ENCODE measurements at regions not wholly inside any gene's neighbourhood (a gene's known extent, or its start where the extent isn't known, plus 50 kb on each side); places are given as distances from the start of the nearest gene placed in this dataset.

- Histone ChIP-seq H3K36me3 (no peaks in the 10 kb centered on the region), H3K4me1 (no peaks in the 10 kb centered on the region), H3K9me3 (no peaks in the 10 kb centered on the region), H3K27ac (no peak overlapping the region), H3K27me3 (peaks cover 0 to 22% (median 6%) of the 10 kb centered on the region in 9 donors), H3K4me3 (no peak overlapping the region)
- 87 to 88% (median 87%) methylated on average over 13 of the region's 13 CpGs for WGBS, 4 donors
- TF ChIP-seq POLR2A (IDR thresholded peaks at IDR 0.05) (no peak), CTCF (IDR thresholded peaks at IDR 0.05) (no peak)
- intact Hi-C loops (cut with DNase I) = no loop called here
- no peak for ATAC-seq
- DNase-seq = no peak
These were observed 84.5 kb upstream of the C1orf174 start for GRCh38 chr1:3984586-3984985.

- peaks cover 0 to 22% (median 6%) of the 10 kb centered on the region in 9 donors for H3K27me3 ChIP-seq
- H3K36me3 ChIP-seq = no peaks in the 10 kb centered on the region
- 59 to 74% (median 62%) methylated on average over 8 to 13 of the region's 13 CpGs for WGBS, 4 donors
- H3K4me1 ChIP-seq = no peaks in the 10 kb centered on the region
- intact Hi-C loops (cut with DNase I) = no loop called here
- H3K27ac ChIP-seq = no peak overlapping the region
- TF ChIP-seq POLR2A (IDR thresholded peaks at IDR 0.05) = no peak
- TF ChIP-seq CTCF (IDR thresholded peaks at IDR 0.05) = no peak
- ATAC-seq = no peak
- H3K4me3 ChIP-seq = no peak overlapping the region
- peaks cover 0 to 10% (median 0%) of the 10 kb centered on the region in 12 donors for H3K9me3 ChIP-seq
- no peak for DNase-seq
These were observed 86.7 kb upstream of the C1orf174 start for GRCh38 chr1:3986686-3987218.

- peaks cover 0 to 10% (median 0%) of the 10 kb centered on the region in 12 donors for H3K9me3 ChIP-seq
- DNase-seq (no peak), ATAC-seq (no peak)
- TF ChIP-seq POLR2A (IDR thresholded peaks at IDR 0.05) (no peak), CTCF (IDR thresholded peaks at IDR 0.05) (no peak)
- peaks cover 0 to 22% (median 0%) of the 10 kb centered on the region in 9 donors for H3K27me3 ChIP-seq
- H3K36me3 ChIP-seq = no peaks in the 10 kb centered on the region
- no peak overlapping the region for H3K27ac ChIP-seq
- WGBS, 4 donors = 39 to 63% (median 48%) methylated on average over 2 of the region's 2 CpGs
- no peak overlapping the region for H3K4me3 ChIP-seq
- intact Hi-C loops (cut with DNase I) = no loop called here
- H3K4me1 ChIP-seq = no peaks in the 10 kb centered on the region
These were observed 87.7 kb upstream of the C1orf174 start for GRCh38 chr1:3987669-3988235.

- intact Hi-C loops (cut with DNase I) = no loop called here
- WGBS, 4 donors = 79 to 84% (median 83%) methylated on average over 7 of the region's 7 CpGs
These were observed 88.4 kb upstream of the C1orf174 start for GRCh38 chr1:3988431-3988830.

More at GRCh38 chr1:3988431-3988830, 88.4 kb upstream of the C1orf174 start:
- ATAC-seq (no peak), DNase-seq (no peak)
- Histone ChIP-seq H3K4me1 (no peaks in the 10 kb centered on the region), H3K27ac (no peak overlapping the region), H3K4me3 (no peak overlapping the region), H3K36me3 (no peaks in the 10 kb centered on the region), H3K9me3 (peaks cover 0 to 10% (median 0%) of the 10 kb centered on the region in 12 donors), H3K27me3 (peaks cover 0 to 15% (median 0%) of the 10 kb centered on the region in 9 donors)
- no peak for TF ChIP-seq CTCF (IDR thresholded peaks at IDR 0.05)
- no peak for TF ChIP-seq POLR2A (IDR thresholded peaks at IDR 0.05)
